22Rv1 (cell line): ENCODE measurements at regions not wholly inside any gene's neighbourhood (a gene's known extent, or its start where the extent isn't known, plus 50 kb on each side); places are given as distances from the start of the nearest gene placed in this dataset.

Experiments used
- ZFX ChIP-seq: fragments of 450-650 bp; IDR thresholded peaks from 2 replicates; pipeline ENCODE4 v1.6.1; 2017; ENCODE audit warnings: antibody characterized with exemption, borderline replicate concordance
- TF ChIP-seq, protein P1 (sequence below): fragments of 450-650 bp; IDR thresholded peaks from 2 replicates; pipeline ENCODE4 v1.5.1; 2017; ENCODE audit warnings: mild to moderate bottlenecking

DNA sequence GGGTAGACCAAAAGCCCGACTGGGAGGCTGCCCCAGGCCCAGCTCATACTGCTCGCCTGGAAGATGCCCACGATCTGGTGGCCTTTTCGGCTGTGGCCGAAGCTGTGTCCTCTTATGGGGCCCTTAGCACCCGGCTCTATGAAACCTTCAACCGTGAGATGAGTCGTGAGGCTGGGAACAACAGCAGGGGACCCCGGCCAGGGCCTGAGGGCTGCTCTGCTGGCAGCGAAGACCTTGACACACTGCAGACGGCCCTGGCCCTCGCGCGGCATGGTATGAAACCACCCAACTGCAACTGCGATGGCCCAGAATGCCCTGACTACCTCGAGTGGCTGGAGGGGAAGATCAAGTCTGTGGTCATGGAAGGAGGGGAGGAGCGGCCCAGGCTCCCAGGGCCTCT lies 61.7 kb downstream of the TET3 start:
- TF ChIP-seq, protein P1, sequence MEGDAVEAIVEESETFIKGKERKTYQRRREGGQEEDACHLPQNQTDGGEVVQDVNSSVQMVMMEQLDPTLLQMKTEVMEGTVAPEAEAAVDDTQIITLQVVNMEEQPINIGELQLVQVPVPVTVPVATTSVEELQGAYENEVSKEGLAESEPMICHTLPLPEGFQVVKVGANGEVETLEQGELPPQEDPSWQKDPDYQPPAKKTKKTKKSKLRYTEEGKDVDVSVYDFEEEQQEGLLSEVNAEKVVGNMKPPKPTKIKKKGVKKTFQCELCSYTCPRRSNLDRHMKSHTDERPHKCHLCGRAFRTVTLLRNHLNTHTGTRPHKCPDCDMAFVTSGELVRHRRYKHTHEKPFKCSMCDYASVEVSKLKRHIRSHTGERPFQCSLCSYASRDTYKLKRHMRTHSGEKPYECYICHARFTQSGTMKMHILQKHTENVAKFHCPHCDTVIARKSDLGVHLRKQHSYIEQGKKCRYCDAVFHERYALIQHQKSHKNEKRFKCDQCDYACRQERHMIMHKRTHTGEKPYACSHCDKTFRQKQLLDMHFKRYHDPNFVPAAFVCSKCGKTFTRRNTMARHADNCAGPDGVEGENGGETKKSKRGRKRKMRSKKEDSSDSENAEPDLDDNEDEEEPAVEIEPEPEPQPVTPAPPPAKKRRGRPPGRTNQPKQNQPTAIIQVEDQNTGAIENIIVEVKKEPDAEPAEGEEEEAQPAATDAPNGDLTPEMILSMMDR = no peak
- no peak for TF ChIP-seq ZFX
